ENCODE measurements at regions not wholly inside any gene's neighbourhood (a gene's known extent, or its start where the extent isn't known, plus 50 kb on each side); places are given as distances from the start of the nearest gene placed in this dataset.
"Not testable (repeated sequence)": the region's sequence is repeated elsewhere in the genome, so short reads cannot be mapped to it uniquely, and the experiment has no call there.

GRCh38 chr16:47811758-47812157 is 344.0 kb downstream of the ABCC12 start:
- not testable (repeated sequence) for TF ChIP-seq CTCF, POLR2A (IDR thresholded peaks at IDR 0.05)
